ENCODE measurements at regions not wholly inside any gene's neighbourhood (a gene's known extent, or its start where the extent isn't known, plus 50 kb on each side); places are given as distances from the start of the nearest gene placed in this dataset.

- Histone ChIP-seq H3K36me3 (ENCODE audit: insufficient read depth) (no peaks in the 10 kb centered on the region), H2AFZ (no peak overlapping the region), H3K9me2 (ENCODE audit: insufficient read depth) (no peaks in the 10 kb centered on the region), H3K4me2 (no peak overlapping the region), H4K20me1 (replicated peaks; ENCODE audit: insufficient read depth) (no peaks in the 10 kb centered on the region), H3K4me1 (ENCODE audit: insufficient read depth) (peaks cover 7% of the 10 kb centered on the region; the same call in 1 of the 2 replicates), H3K27me3 (ENCODE audit: insufficient read depth) (no peaks in the 10 kb centered on the region), H3K79me2 (replicated peaks; ENCODE audit: insufficient read depth) (no peaks in the 10 kb centered on the region), H3K27ac (ENCODE audit: low read depth) (no peak overlapping the region), H3K4me3 (no peak overlapping the region), H3F3A (replicated peaks; ENCODE audit: low read depth) (no peaks in the 10 kb centered on the region)
- no peak for DNase-seq (ENCODE audit: low spot score)
- Mint-ChIP-seq H3K4me3 (no peak overlapping the region), H3K27me3 (ENCODE audit: insufficient read depth, low read depth, poor library complexity) (peaks cover 2% of the 10 kb centered on the region), H3K27ac (no peak overlapping the region), H3K4me1 (peaks cover 15% of the 10 kb centered on the region), H3K9me3 (no peaks in the 10 kb centered on the region), H3K36me3 (ENCODE audit: low read depth) (no peaks in the 10 kb centered on the region)
- TF ChIP-seq CREB1 (CRISPR knock-in tag; IDR thresholded peaks at IDR 0.05; ENCODE audit: low read depth) (no peak), EZH2 (IDR thresholded peaks at IDR 0.05; ENCODE audit: low read depth, unreplicated experiment) (no peak), EZH2phosphoT487 (IDR thresholded peaks at IDR 0.05; ENCODE audit: unreplicated experiment) (no peak), JUNB (IDR thresholded peaks at IDR 0.05; ENCODE audit: unreplicated experiment) (no peak), ZNF462 (CRISPR knock-in tag; IDR thresholded peaks at IDR 0.05) (no peak), ZNF114 (CRISPR knock-in tag; IDR thresholded peaks at IDR 0.05) (no peak)
- TF ChIP-seq, protein P1, sequence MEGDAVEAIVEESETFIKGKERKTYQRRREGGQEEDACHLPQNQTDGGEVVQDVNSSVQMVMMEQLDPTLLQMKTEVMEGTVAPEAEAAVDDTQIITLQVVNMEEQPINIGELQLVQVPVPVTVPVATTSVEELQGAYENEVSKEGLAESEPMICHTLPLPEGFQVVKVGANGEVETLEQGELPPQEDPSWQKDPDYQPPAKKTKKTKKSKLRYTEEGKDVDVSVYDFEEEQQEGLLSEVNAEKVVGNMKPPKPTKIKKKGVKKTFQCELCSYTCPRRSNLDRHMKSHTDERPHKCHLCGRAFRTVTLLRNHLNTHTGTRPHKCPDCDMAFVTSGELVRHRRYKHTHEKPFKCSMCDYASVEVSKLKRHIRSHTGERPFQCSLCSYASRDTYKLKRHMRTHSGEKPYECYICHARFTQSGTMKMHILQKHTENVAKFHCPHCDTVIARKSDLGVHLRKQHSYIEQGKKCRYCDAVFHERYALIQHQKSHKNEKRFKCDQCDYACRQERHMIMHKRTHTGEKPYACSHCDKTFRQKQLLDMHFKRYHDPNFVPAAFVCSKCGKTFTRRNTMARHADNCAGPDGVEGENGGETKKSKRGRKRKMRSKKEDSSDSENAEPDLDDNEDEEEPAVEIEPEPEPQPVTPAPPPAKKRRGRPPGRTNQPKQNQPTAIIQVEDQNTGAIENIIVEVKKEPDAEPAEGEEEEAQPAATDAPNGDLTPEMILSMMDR (conservative IDR thresholded peaks at IDR 0.05; ENCODE audit: low read depth in 2 of 2): no peak
- TF ChIP-seq, protein P2, sequence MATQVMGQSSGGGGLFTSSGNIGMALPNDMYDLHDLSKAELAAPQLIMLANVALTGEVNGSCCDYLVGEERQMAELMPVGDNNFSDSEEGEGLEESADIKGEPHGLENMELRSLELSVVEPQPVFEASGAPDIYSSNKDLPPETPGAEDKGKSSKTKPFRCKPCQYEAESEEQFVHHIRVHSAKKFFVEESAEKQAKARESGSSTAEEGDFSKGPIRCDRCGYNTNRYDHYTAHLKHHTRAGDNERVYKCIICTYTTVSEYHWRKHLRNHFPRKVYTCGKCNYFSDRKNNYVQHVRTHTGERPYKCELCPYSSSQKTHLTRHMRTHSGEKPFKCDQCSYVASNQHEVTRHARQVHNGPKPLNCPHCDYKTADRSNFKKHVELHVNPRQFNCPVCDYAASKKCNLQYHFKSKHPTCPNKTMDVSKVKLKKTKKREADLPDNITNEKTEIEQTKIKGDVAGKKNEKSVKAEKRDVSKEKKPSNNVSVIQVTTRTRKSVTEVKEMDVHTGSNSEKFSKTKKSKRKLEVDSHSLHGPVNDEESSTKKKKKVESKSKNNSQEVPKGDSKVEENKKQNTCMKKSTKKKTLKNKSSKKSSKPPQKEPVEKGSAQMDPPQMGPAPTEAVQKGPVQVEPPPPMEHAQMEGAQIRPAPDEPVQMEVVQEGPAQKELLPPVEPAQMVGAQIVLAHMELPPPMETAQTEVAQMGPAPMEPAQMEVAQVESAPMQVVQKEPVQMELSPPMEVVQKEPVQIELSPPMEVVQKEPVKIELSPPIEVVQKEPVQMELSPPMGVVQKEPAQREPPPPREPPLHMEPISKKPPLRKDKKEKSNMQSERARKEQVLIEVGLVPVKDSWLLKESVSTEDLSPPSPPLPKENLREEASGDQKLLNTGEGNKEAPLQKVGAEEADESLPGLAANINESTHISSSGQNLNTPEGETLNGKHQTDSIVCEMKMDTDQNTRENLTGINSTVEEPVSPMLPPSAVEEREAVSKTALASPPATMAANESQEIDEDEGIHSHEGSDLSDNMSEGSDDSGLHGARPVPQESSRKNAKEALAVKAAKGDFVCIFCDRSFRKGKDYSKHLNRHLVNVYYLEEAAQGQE (IDR thresholded peaks at IDR 0.05; ENCODE audit: unreplicated experiment): no peak
- ATAC-seq: no peak
Observed at GRCh38 chr13:106243011-106243565, 292.4 kb downstream of the EFNB2 start.

Data from GM23338 (cell line).